ENCODE measurements at regions not wholly inside any gene's neighbourhood (a gene's known extent, or its start where the extent isn't known, plus 50 kb on each side); places are given as distances from the start of the nearest gene placed in this dataset.

DNA sequence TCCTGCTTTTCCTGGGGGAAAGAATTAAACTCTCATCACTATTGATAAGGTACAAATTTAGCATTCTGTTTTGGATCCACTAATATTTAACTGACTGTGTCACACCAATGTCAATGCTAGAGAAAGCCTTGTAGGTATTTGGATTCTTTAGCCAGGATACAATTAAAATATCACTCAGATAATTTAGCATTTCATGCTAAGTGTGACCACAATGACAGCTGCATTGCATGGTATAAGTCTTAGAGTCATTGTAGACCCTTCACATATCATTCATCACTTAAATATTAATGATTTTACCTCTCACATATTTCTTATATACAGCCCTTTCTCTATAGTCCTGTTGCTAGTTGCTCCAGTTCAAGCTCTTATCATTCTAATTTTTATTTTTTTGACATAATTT is 85.3 kb upstream of the ATP2B1 start:
- TF ChIP-seq, protein P1, sequence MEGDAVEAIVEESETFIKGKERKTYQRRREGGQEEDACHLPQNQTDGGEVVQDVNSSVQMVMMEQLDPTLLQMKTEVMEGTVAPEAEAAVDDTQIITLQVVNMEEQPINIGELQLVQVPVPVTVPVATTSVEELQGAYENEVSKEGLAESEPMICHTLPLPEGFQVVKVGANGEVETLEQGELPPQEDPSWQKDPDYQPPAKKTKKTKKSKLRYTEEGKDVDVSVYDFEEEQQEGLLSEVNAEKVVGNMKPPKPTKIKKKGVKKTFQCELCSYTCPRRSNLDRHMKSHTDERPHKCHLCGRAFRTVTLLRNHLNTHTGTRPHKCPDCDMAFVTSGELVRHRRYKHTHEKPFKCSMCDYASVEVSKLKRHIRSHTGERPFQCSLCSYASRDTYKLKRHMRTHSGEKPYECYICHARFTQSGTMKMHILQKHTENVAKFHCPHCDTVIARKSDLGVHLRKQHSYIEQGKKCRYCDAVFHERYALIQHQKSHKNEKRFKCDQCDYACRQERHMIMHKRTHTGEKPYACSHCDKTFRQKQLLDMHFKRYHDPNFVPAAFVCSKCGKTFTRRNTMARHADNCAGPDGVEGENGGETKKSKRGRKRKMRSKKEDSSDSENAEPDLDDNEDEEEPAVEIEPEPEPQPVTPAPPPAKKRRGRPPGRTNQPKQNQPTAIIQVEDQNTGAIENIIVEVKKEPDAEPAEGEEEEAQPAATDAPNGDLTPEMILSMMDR (IDR thresholded peaks at IDR 0.05): no peak
- no peak for TF ChIP-seq POLR2A (IDR thresholded peaks at IDR 0.05)
